HepG2 (cell line): ENCODE measurements at regions not wholly inside any gene's neighbourhood (a gene's known extent, or its start where the extent isn't known, plus 50 kb on each side); places are given as distances from the start of the nearest gene placed in this dataset.

ENCODE experiments used
- ATAC-seq: fragments of 200-7000 bp; cut with Tn5 transposase; 3 replicates; pipeline ENCODE4 v1.9.1; 2020; ENCODE audit warnings: mild to moderate bottlenecking, moderate library complexity
- BruUV-seq: library from RNA; stranded (reverse); fragments of 400-500 nt; replicated peaks from 2 replicates; lab custom pipeline; 2021; lab: Mats Ljungman, UMichigan
- CTCF ChIA-PET: fragments of 300-600 bp; formaldehyde crosslinking; extraction: SDS; loops from one replicate; lab custom pipeline; 2021; ENCODE audit warnings: low total read pairs, inconsistent platforms, low intra/inter-chr PET ratio; lab: Yijun Ruan, JAX
- POLR2A ChIA-PET: fragments of 350-600 bp; sonication (Branson Sonifier 250); formaldehyde crosslinking; loops from one replicate; lab custom pipeline; 2020; ENCODE audit warnings: antibody characterized with exemption, inconsistent platforms; lab: Yijun Ruan, JAX
- DNase-seq: peaks from one replicate; pipeline ENCODE4 v3.0.0-alpha.2; 2015; ENCODE audit warnings: low spot score
- FAIRE-seq: peaks from 3 replicates; lab custom pipeline; 2011; peaks lifted over from hg19 to GRCh38; lab: Jason Lieb, UNC
- H2AFZ ChIP-seq: one replicate; pipeline ENCODE4 v1.6.1; 2011; ENCODE audit warnings: low read length, inconsistent platforms
- H3K27ac ChIP-seq: fragments of 300-600 bp; 3 replicates; pipeline ENCODE4 v1.8.0; 2011; ENCODE audit warnings: mixed run types, mild to moderate bottlenecking, mixed read lengths, low read length, inconsistent platforms; ENCODE audit not compliant: insufficient read depth; ENCODE audit errors: extremely low read length
- H3K27me3 ChIP-seq, 2 experiments: fragments of 200-600 bp in 1 of 2; 2 replicates in 1 of 2; 3 replicates in 1 of 2; pipeline versions ENCODE4 v1.6.0 to v1.8.0; 2011; ENCODE audit warnings: low read length in 2 of 2, mild to moderate bottlenecking in 2 of 2, moderate library complexity in 2 of 2, inconsistent platforms in 1 of 2; ENCODE audit not compliant: insufficient read depth in 2 of 2, control insufficient read depth in 1 of 2
- H3K36me3 ChIP-seq, 2 experiments: fragments of 200-600 bp in 1 of 2; replicated peaks in 1 of 2; 2 replicates in 1 of 2; 3 replicates in 1 of 2; pipeline versions ENCODE4 v1.5.1 to v1.8.0; 2011; ENCODE audit warnings: low read length in 2 of 2, inconsistent platforms in 1 of 2; ENCODE audit not compliant: insufficient read depth in 2 of 2, control insufficient read depth in 1 of 2
- H3K4me1 ChIP-seq: 2 replicates; pipeline ENCODE4 v1.5.1; 2012; ENCODE audit warnings: low read length, inconsistent platforms; ENCODE audit not compliant: insufficient read depth
- H3K4me2 ChIP-seq: 2 replicates; pipeline ENCODE4 v1.6.0; 2011; ENCODE audit warnings: low read depth, low read length, inconsistent platforms
- H3K4me3 ChIP-seq, 3 experiments: fragments of 200-600 bp in 1 of 3; sonication (generic), shearing (Covaris generic) in 1 of 3; replicated peaks in 1 of 3; 2 replicates each; pipeline ENCODE4 v1.5.1; 2011 to 2016; ENCODE audit warnings: low read length in 3 of 3, inconsistent platforms in 2 of 3, low read depth in 2 of 3, mild to moderate bottlenecking in 2 of 3, control low read depth in 1 of 3, mixed read lengths in 1 of 3; ENCODE audit not compliant: insufficient read depth in 1 of 3
- H3K79me2 ChIP-seq: one replicate; pipeline ENCODE4 v1.6.1; 2011; ENCODE audit warnings: low read length, inconsistent platforms; ENCODE audit not compliant: insufficient read depth
- H3K9ac ChIP-seq: 2 replicates; pipeline ENCODE4 v1.6.0; 2011; ENCODE audit warnings: mild to moderate bottlenecking, low read depth, low read length, inconsistent platforms; ENCODE audit not compliant: insufficient read depth
- H3K9me3 ChIP-seq: 2 replicates; pipeline ENCODE4 v1.5.1; 2012; ENCODE audit warnings: mild to moderate bottlenecking, low read length
- H4K20me1 ChIP-seq: 2 replicates; pipeline ENCODE4 v1.6.0; 2011; ENCODE audit warnings: inconsistent platforms, mild to moderate bottlenecking, low read length, moderate library complexity; ENCODE audit not compliant: insufficient read depth
- ETV6 ChIP-seq: sonication (generic); formaldehyde crosslinking; conservative IDR thresholded peaks from 2 replicates; pipeline ENCODE4 v1.4.0; 2020; ENCODE audit warnings: missing genetic modification reagents
- FOXM1 ChIP-seq: sonication (generic); formaldehyde crosslinking; IDR thresholded peaks from 2 replicates; pipeline ENCODE4 v1.5.0; 2020; ENCODE audit warnings: missing genetic modification reagents
- GZF1 ChIP-seq: sonication (generic); formaldehyde crosslinking; IDR thresholded peaks from 2 replicates; pipeline ENCODE4 v1.5.1; 2020; ENCODE audit warnings: mild to moderate bottlenecking, missing genetic modification reagents
- HDAC6 ChIP-seq: fragments of 200-600 bp; sonication (generic); IDR thresholded peaks from 2 replicates; pipeline ENCODE4 v1.7.0; 2017; ENCODE audit warnings: mild to moderate bottlenecking, antibody characterized with exemption, low read length, low read depth
- KAT8 ChIP-seq: IDR thresholded peaks from 2 replicates; pipeline ENCODE4 v1.6.1; 2016; ENCODE audit warnings: missing genetic modification reagents, missing compliant biosample characterization
- SMC3 ChIP-seq: IDR thresholded peaks from 2 replicates; pipeline ENCODE4 v1.6.1; 2011; ENCODE audit warnings: low read length, improper control_type of control experiment
- XRCC5 ChIP-seq: fragments of 200-400 bp; formaldehyde crosslinking; optimal IDR thresholded peaks from 2 replicates; pipeline ENCODE3; 2017; ENCODE audit warnings: mild to moderate bottlenecking, low read length
- ZFY ChIP-seq: sonication (generic); formaldehyde crosslinking; IDR thresholded peaks from 2 replicates; pipeline ENCODE4 v1.4.0; 2020; ENCODE audit warnings: missing genetic modification reagents
- ZMAT3 ChIP-seq: sonication (generic); formaldehyde crosslinking; conservative IDR thresholded peaks from 2 replicates; pipeline ENCODE4 v1.7.0; 2021; ENCODE audit warnings: missing genetic modification reagents
- ZNF3 ChIP-seq: IDR thresholded peaks from 2 replicates; pipeline ENCODE4 v1.7.0; 2017; ENCODE audit warnings: inconsistent platforms
- ZNF549 ChIP-seq: sonication (generic); formaldehyde crosslinking; IDR thresholded peaks from 2 replicates; pipeline ENCODE4 v1.5.0; 2020; ENCODE audit warnings: missing genetic modification reagents
- ZNF552 ChIP-seq: sonication (generic); formaldehyde crosslinking; IDR thresholded peaks from 2 replicates; pipeline ENCODE4 v1.9.0; 2022; ENCODE audit warnings: missing genetic modification reagents, mild to moderate bottlenecking, borderline replicate concordance
- ZNF776 ChIP-seq: sonication (generic); formaldehyde crosslinking; IDR thresholded peaks from 2 replicates; pipeline ENCODE4 v1.4.0; 2020; ENCODE audit warnings: mild to moderate bottlenecking, missing genetic modification reagents
- WGBS: methylation state at CpG from one replicate; pipeline ENCODE4 v1.1.6; 2017; ENCODE audit warnings: low lambda C conversion rate; 5-methylcytosine and 5-hydroxymethylcytosine counted together
- in situ Hi-C: cut with HindIII; loops from 2 replicates; pipeline ENCODE4 v1.10.0; 2017; ENCODE audit warnings: low pct_unique_long_range_greater_than_20kb; ENCODE audit not compliant: extremely low pct_ligation_motif_present
- intact Hi-C: fragments of 100-400 bp; cut with micrococcal nuclease; formaldehyde crosslinking; loops from one replicate; pipeline ENCODE4 v1.10.0; 2022; ENCODE audit not compliant: unreplicated experiment
- TF ChIP-seq, protein P1 (sequence below): sonication (generic); formaldehyde crosslinking; IDR thresholded peaks from 2 replicates; pipeline ENCODE4 v1.8.0; 2022; ENCODE audit warnings: missing genetic modification reagents, low read depth, mild to moderate bottlenecking, borderline replicate concordance
- TF ChIP-seq, protein P2 (sequence below): sonication (generic); formaldehyde crosslinking; IDR thresholded peaks from 2 replicates; pipeline ENCODE4 v1.5.0; 2020; ENCODE audit warnings: mild to moderate bottlenecking, low read depth, missing genetic modification reagents, borderline replicate concordance
- TF ChIP-seq, protein P3 (sequence below): sonication (generic); formaldehyde crosslinking; IDR thresholded peaks from 2 replicates; pipeline ENCODE4 v1.9.0; 2022; ENCODE audit warnings: low read depth, missing genetic modification reagents
- TF ChIP-seq, protein P4 (sequence below): sonication (generic); formaldehyde crosslinking; IDR thresholded peaks from 2 replicates; pipeline ENCODE4 v1.8.1; 2023; ENCODE audit warnings: mild to moderate bottlenecking, moderate library complexity, missing genetic modification reagents
- TF ChIP-seq, protein P5 (sequence below): sonication (generic); formaldehyde crosslinking; IDR thresholded peaks from 2 replicates; pipeline ENCODE4 v1.5.1; 2020; ENCODE audit warnings: missing genetic modification reagents, mild to moderate bottlenecking, borderline replicate concordance
- TF ChIP-seq, protein P6 (sequence below): sonication (generic); formaldehyde crosslinking; conservative IDR thresholded peaks from 2 replicates; pipeline ENCODE4 v1.5.0; 2020; ENCODE audit warnings: missing genetic modification reagents

DNA sequence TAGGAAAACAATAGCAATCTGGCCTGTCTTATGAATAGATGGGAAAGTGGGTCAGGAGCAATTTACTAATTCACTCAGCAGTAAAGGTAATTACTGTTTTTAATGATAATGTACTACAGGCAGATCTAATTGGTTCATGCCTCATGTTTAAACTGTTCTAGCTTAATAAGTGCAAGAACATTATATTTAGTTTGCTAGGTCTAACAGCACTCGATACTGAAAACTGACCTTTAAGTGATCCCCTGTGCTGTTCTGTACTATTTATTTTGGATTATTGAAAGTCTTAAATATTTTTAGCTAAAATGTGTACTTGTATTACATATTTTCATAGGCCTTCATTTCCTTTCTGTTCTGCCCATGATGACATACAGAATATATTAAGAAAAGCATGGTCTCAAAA, 998.0 kb upstream of the GJE1 start:
- H3K4me1 ChIP-seq, result no peaks in the 10 kb centered on the region
- no peak overlapping the region for H3K9ac ChIP-seq
- no peak overlapping the region for H3K4me2 ChIP-seq
- ATAC-seq (no peak), DNase-seq (no peak), FAIRE-seq (no peak)
- no peaks in the 10 kb centered on the region for H3K9me3 ChIP-seq
- in situ Hi-C loops (no loop called here), intact Hi-C loops (no loop called here)
- no peak overlapping the region for H2AFZ ChIP-seq
- TF ChIP-seq, protein P1, sequence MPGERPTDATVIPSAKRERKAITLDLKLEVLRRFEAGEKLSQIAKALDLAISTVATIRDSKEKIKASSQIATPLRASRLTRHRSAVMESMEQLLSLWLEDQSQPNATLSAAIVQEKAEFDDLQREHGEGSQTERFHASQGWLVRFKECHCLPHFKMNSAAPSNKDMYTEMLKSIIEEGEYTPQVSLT (CRISPR knock-in tag), result no peak
- no peak for TF ChIP-seq ZNF3 (CRISPR knock-in tag)
- TF ChIP-seq, protein P2, sequence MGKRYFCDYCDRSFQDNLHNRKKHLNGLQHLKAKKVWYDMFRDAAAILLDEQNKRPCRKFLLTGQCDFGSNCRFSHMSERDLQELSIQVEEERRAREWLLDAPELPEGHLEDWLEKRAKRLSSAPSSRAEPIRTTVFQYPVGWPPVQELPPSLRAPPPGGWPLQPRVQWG (CRISPR knock-in tag), result no peak
- no peak for TF ChIP-seq ZNF552 (CRISPR knock-in tag)
- TF ChIP-seq GZF1 (CRISPR knock-in tag), result no peak
- TF ChIP-seq XRCC5, result no peak
- TF ChIP-seq KAT8, result no peak
- TF ChIP-seq FOXM1 (CRISPR knock-in tag), result no peak
- TF ChIP-seq HDAC6, result no peak
- no peak for TF ChIP-seq ZNF776 (CRISPR knock-in tag)
- no peak for TF ChIP-seq ZMAT3
- no peak for TF ChIP-seq ZFY
- TF ChIP-seq ETV6 (CRISPR knock-in tag), result no peak
- TF ChIP-seq, protein P3, sequence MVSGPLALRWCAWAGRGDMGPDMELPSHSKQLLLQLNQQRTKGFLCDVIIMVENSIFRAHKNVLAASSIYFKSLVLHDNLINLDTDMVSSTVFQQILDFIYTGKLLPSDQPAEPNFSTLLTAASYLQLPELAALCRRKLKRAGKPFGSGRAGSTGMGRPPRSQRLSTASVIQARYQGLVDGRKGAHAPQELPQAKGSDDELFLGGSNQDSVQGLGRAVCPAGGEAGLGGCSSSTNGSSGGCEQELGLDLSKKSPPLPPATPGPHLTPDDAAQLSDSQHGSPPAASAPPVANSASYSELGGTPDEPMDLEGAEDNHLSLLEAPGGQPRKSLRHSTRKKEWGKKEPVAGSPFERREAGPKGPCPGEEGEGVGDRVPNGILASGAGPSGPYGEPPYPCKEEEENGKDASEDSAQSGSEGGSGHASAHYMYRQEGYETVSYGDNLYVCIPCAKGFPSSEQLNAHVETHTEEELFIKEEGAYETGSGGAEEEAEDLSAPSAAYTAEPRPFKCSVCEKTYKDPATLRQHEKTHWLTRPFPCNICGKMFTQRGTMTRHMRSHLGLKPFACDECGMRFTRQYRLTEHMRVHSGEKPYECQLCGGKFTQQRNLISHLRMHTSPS (CRISPR knock-in tag), result no peak
- TF ChIP-seq, protein P4, sequence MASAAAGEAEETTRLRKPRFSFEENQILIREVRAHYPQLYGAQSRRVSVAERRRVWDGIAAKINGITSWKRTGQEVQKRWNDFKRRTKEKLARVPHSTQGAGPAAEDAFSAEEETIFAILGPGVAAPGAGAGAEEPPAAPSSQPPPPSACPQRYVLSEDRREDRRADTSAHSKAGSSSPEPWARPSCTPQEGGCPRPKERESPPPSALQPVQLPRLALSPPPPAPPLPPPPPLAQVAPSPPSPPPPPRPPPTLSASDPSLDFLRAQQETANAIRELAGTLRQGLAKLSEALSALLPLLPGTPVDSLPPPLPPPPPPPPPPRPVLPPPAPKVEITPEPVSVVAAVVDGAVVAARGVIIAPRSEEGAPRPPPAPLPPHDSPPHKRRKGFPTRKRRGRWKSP (CRISPR knock-in tag), result no peak
- TF ChIP-seq, protein P5, sequence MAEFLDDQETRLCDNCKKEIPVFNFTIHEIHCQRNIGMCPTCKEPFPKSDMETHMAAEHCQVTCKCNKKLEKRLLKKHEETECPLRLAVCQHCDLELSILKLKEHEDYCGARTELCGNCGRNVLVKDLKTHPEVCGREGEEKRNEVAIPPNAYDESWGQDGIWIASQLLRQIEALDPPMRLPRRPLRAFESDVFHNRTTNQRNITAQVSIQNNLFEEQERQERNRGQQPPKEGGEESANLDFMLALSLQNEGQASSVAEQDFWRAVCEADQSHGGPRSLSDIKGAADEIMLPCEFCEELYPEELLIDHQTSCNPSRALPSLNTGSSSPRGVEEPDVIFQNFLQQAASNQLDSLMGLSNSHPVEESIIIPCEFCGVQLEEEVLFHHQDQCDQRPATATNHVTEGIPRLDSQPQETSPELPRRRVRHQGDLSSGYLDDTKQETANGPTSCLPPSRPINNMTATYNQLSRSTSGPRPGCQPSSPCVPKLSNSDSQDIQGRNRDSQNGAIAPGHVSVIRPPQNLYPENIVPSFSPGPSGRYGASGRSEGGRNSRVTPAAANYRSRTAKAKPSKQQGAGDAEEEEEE (CRISPR knock-in tag), result no peak
- TF ChIP-seq SMC3, result no peak
- no peak for TF ChIP-seq ZNF549 (CRISPR knock-in tag)
- TF ChIP-seq, protein P6, sequence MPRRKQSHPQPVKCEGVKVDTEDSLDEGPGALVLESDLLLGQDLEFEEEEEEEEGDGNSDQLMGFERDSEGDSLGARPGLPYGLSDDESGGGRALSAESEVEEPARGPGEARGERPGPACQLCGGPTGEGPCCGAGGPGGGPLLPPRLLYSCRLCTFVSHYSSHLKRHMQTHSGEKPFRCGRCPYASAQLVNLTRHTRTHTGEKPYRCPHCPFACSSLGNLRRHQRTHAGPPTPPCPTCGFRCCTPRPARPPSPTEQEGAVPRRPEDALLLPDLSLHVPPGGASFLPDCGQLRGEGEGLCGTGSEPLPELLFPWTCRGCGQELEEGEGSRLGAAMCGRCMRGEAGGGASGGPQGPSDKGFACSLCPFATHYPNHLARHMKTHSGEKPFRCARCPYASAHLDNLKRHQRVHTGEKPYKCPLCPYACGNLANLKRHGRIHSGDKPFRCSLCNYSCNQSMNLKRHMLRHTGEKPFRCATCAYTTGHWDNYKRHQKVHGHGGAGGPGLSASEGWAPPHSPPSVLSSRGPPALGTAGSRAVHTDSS (CRISPR knock-in tag), result no peak
- no peak overlapping the region for H3K27ac ChIP-seq
- 0% methylated on average over 1 of the region's 1 CpG for WGBS
- ChIA-PET CTCF (no interaction called here), POLR2A (no interaction called here)
- H4K20me1 ChIP-seq, result no peaks in the 10 kb centered on the region
- H3K27me3 ChIP-seq, result no peaks in the 10 kb centered on the region; a peak in 1 of 5 replicates
- no peaks in the 10 kb centered on the region for H3K36me3 ChIP-seq
- BruUV-seq, result no TSS peak
- H3K79me2 ChIP-seq, result no peaks in the 10 kb centered on the region
- no peak overlapping the region for H3K4me3 ChIP-seq
